Peyer's patch (tissue), 4 donors: ENCODE measurements at regions not wholly inside any gene's neighbourhood (a gene's known extent, or its start where the extent isn't known, plus 50 kb on each side); places are given as distances from the start of the nearest gene placed in this dataset.

Experiments used
- CTCF ChIP-seq, 6 experiments: fragments of 450-650 bp in 4 of 6; fragments of 200-600 bp in 2 of 6; sonication (generic) in 1 of 6; IDR thresholded peaks; one replicate each; pipeline ENCODE4 v1.5.1; 2017 to 2019; ENCODE audit warnings: antibody characterized with exemption in 6 of 6, mild to moderate bottlenecking in 3 of 6, moderate library complexity in 1 of 6
- POLR2A ChIP-seq, 2 donors: fragments of 450-650 bp; IDR thresholded peaks; one replicate each; pipeline ENCODE4 v1.5.1; 2017; ENCODE audit warnings: antibody characterized with exemption in 2 of 2, mild to moderate bottlenecking in 2 of 2, moderate library complexity in 2 of 2

GRCh38 chr1:190906206-190906725 lies 428.6 kb upstream of the BRINP3 start:
- no peak for TF ChIP-seq CTCF (IDR thresholded peaks at IDR 0.05)
- no peak for TF ChIP-seq POLR2A (IDR thresholded peaks at IDR 0.05)
